HAP-1 (cell line): ENCODE measurements at regions not wholly inside any gene's neighbourhood (a gene's known extent, or its start where the extent isn't known, plus 50 kb on each side); places are given as distances from the start of the nearest gene placed in this dataset.

Experiments used
- DNase-seq, 2 experiments: peaks; one replicate each; pipeline ENCODE4 v3.0.0-alpha.2; 2016 to 2020; ENCODE audit warnings: low spot score in 2 of 2
- H3K27me3 ChIP-seq: fragments of 250-450 bp; sonication (Bioruptor Pico); 2 replicates; pipeline ENCODE4 v1.5.1; 2020; ENCODE audit warnings: low read depth, mild to moderate bottlenecking, moderate library complexity
- H3K36me3 ChIP-seq: fragments of 250-450 bp; sonication (Bioruptor Pico); replicated peaks from 2 replicates; pipeline ENCODE4 v1.5.1; 2020; ENCODE audit warnings: mild to moderate bottlenecking
- H3K4me1 ChIP-seq: fragments of 250-450 bp; sonication (Bioruptor Pico); 2 replicates; pipeline ENCODE4 v1.5.1; 2020; ENCODE audit warnings: mild to moderate bottlenecking
- H3K4me3 ChIP-seq: fragments of 250-450 bp; sonication (Bioruptor Pico); 2 replicates; pipeline ENCODE4 v1.5.1; 2020; ENCODE audit warnings: mild to moderate bottlenecking, moderate library complexity
- H3K9me3 ChIP-seq: fragments of 250-450 bp; sonication (Bioruptor Pico); 2 replicates; pipeline ENCODE4 v1.5.1; 2020; ENCODE audit warnings: mild to moderate bottlenecking, moderate library complexity
- in situ Hi-C: fragments of 300-500 bp; cut with MboI; formaldehyde crosslinking; loops from 3 replicates; pipeline ENCODE4 v1.14.3; 2020; ENCODE audit warnings: low sequenced_read_pairs, inconsistent platforms, mixed read lengths

GRCh38 chr6:147063469-147064031 is 140.7 kb upstream of the STXBP5 start:
- H3K27me3 ChIP-seq, result no peaks in the 10 kb centered on the region
- no peak for DNase-seq
- in situ Hi-C loops, result no loop called here

DNA sequence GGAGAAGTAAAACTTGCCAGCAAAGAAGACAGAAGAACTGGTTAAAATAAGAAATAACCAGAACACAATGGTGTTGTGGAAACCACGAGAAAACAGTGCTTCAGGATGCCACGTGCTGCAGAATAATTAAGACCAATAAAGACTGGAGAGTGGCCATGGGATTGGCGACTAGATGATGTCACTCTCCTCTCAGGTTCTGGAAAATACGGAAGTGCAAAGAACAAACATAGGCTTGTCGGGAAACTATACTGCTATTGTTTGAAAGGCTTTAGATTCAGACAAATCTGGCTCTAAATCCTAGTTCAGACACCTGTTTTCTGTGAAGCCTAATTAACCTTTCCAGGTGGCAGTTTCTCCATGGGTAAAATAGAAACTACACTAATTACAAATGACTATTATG is 138.4 kb upstream of the STXBP5 start:
- in situ Hi-C loops, result no loop called here
- no peaks in the 10 kb centered on the region for H3K9me3 ChIP-seq
- no peak for DNase-seq
- no peaks in the 10 kb centered on the region for H3K36me3 ChIP-seq
- no peaks in the 10 kb centered on the region for H3K27me3 ChIP-seq
- H3K4me1 ChIP-seq, result no peaks in the 10 kb centered on the region
- no peak overlapping the region for H3K4me3 ChIP-seq

More at GRCh38 chr6:147063469-147064031, 140.7 kb upstream of the STXBP5 start:
- Histone ChIP-seq H3K4me3 (no peak overlapping the region), H3K4me1 (no peaks in the 10 kb centered on the region), H3K9me3 (no peaks in the 10 kb centered on the region), H3K36me3 (no peaks in the 10 kb centered on the region)

- no peaks in the 10 kb centered on the region for H3K36me3 ChIP-seq
- no peaks in the 10 kb centered on the region for H3K4me1 ChIP-seq
- no peaks in the 10 kb centered on the region for H3K9me3 ChIP-seq
- H3K4me3 ChIP-seq, result no peak overlapping the region
- H3K27me3 ChIP-seq, result no peaks in the 10 kb centered on the region
- in situ Hi-C loops, result no loop called here
- no peak for DNase-seq
These were observed 137.0 kb upstream of the STXBP5 start for GRCh38 chr6:147067184-147067583.

- Histone ChIP-seq H3K9me3 (no peaks in the 10 kb centered on the region), H3K27me3 (0 out of 2 replicates have a peak, but pooled peaks cover 5% of the 10 kb centered on the region), H3K4me3 (no peak overlapping the region), H3K4me1 (no peaks in the 10 kb centered on the region), H3K36me3 (no peaks in the 10 kb centered on the region)
- no peak for DNase-seq
- in situ Hi-C loops, result no loop called here
These were observed 132.4 kb upstream of the STXBP5 start for GRCh38 chr6:147071776-147072175.

DNA sequence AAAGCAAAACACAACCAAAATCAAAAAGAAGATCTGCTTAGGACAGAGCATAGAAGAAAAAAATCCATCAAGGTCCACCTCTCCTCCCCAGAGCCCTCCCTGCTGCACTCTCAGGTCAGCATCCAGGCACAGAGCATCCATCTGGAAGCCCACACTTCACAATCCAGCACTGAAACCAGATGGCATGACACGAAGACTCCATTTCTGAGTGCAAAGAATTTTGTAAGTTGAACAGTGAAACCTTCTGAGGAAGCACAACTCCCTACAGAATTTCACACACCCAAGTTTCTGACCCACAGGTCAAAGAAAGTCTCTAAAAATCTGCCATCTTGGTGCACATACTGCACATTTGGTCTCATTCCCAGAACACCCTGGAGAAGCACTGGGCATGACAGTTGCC is 128.8 kb upstream of the STXBP5 start:
- H3K9me3 ChIP-seq, result no peaks in the 10 kb centered on the region
- H3K4me3 ChIP-seq, result no peak overlapping the region
- H3K4me1 ChIP-seq, result no peaks in the 10 kb centered on the region
- H3K36me3 ChIP-seq, result no peaks in the 10 kb centered on the region
- no peak for DNase-seq
- in situ Hi-C loops, result no loop called here
- 0 out of 2 replicates have a peak, but pooled peaks cover 5% of the 10 kb centered on the region for H3K27me3 ChIP-seq

- no peak for DNase-seq
- H3K4me1 ChIP-seq, result no peaks in the 10 kb centered on the region
- H3K36me3 ChIP-seq, result no peaks in the 10 kb centered on the region
- H3K9me3 ChIP-seq, result no peaks in the 10 kb centered on the region
- in situ Hi-C loops, result no loop called here
- no peak overlapping the region for H3K4me3 ChIP-seq
- 0 out of 2 replicates have a peak, but pooled peaks cover 5% of the 10 kb centered on the region for H3K27me3 ChIP-seq
These were observed 127.0 kb upstream of the STXBP5 start for GRCh38 chr6:147077251-147077650.

- no peak for DNase-seq
- Histone ChIP-seq H3K4me3 (no peak overlapping the region), H3K36me3 (no peaks in the 10 kb centered on the region), H3K4me1 (no peaks in the 10 kb centered on the region), H3K9me3 (no peaks in the 10 kb centered on the region), H3K27me3 (0 out of 2 replicates have a peak, but pooled peaks cover 5% of the 10 kb centered on the region)
- in situ Hi-C loops, result no loop called here
These were observed 126.1 kb upstream of the STXBP5 start for GRCh38 chr6:147078106-147078505.

GRCh38 chr6:147078602-147079001 is 125.6 kb upstream of the STXBP5 start:
- DNase-seq, result no peak
- no peaks in the 10 kb centered on the region for H3K9me3 ChIP-seq

DNA sequence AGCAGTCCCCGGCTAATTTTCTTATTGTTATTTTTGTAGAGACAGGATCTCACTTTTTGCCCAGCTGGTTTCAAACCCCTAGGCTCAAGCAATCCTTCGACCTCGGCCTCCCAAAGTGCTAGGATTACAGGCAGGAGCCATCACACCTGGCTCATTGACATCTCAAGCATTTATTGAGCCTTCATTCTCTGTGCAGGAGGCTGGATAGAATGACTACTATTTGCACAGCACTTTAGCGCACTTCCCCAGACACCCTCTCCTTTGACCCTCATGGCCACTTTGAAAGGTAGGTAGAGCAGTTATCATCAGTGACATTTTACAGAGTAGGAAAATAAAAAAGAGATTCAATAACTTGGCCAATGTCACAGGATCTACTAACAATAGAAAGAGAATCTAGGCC is 124.0 kb upstream of the STXBP5 start:
- H3K36me3 ChIP-seq, result no peaks in the 10 kb centered on the region
- in situ Hi-C loops, result no loop called here
- H3K9me3 ChIP-seq, result no peaks in the 10 kb centered on the region
- no peak for DNase-seq
- H3K4me1 ChIP-seq, result no peaks in the 10 kb centered on the region
- no peak overlapping the region for H3K4me3 ChIP-seq
- no peaks in the 10 kb centered on the region for H3K27me3 ChIP-seq

More at GRCh38 chr6:147078602-147079001, 125.6 kb upstream of the STXBP5 start:
- no peak overlapping the region for H3K4me3 ChIP-seq
- 0 out of 2 replicates have a peak, but pooled peaks cover 5% of the 10 kb centered on the region for H3K27me3 ChIP-seq
- in situ Hi-C loops, result no loop called here
- H3K36me3 ChIP-seq, result no peaks in the 10 kb centered on the region
- H3K4me1 ChIP-seq, result no peaks in the 10 kb centered on the region

- no peaks in the 10 kb centered on the region for H3K27me3 ChIP-seq
- no peak for DNase-seq
- no peaks in the 10 kb centered on the region for H3K9me3 ChIP-seq
- no peaks in the 10 kb centered on the region for H3K4me1 ChIP-seq
- in situ Hi-C loops, result no loop called here
- no peak overlapping the region for H3K4me3 ChIP-seq
- no peaks in the 10 kb centered on the region for H3K36me3 ChIP-seq
These were observed 123.1 kb upstream of the STXBP5 start for GRCh38 chr6:147081076-147081609.

- no peaks in the 10 kb centered on the region for H3K9me3 ChIP-seq
- H3K27me3 ChIP-seq, result no peaks in the 10 kb centered on the region
- no peak overlapping the region for H3K4me3 ChIP-seq
- no peak for DNase-seq
- H3K36me3 ChIP-seq, result no peaks in the 10 kb centered on the region
- H3K4me1 ChIP-seq, result no peaks in the 10 kb centered on the region
- in situ Hi-C loops, result no loop called here
These were observed 116.6 kb upstream of the STXBP5 start for GRCh38 chr6:147087641-147088040.

GRCh38 chr6:147088861-147089260 is 115.4 kb upstream of the STXBP5 start:
- no peaks in the 10 kb centered on the region for H3K4me1 ChIP-seq
- H3K9me3 ChIP-seq, result no peaks in the 10 kb centered on the region
- no peaks in the 10 kb centered on the region for H3K36me3 ChIP-seq
- DNase-seq, result no peak
- H3K4me3 ChIP-seq, result no peak overlapping the region
- in situ Hi-C loops, result no loop called here
- H3K27me3 ChIP-seq, result no peaks in the 10 kb centered on the region

GRCh38 chr6:147095316-147095715 is 108.9 kb upstream of the STXBP5 start:
- no peak for DNase-seq
- H3K36me3 ChIP-seq, result no peaks in the 10 kb centered on the region
- in situ Hi-C loops, result no loop called here
- no peaks in the 10 kb centered on the region for H3K4me1 ChIP-seq
- H3K9me3 ChIP-seq, result no peaks in the 10 kb centered on the region
- no peaks in the 10 kb centered on the region for H3K27me3 ChIP-seq
- H3K4me3 ChIP-seq, result no peak overlapping the region

GRCh38 chr6:147099974-147100373 is 104.2 kb upstream of the STXBP5 start:
- in situ Hi-C loops, result no loop called here

DNA sequence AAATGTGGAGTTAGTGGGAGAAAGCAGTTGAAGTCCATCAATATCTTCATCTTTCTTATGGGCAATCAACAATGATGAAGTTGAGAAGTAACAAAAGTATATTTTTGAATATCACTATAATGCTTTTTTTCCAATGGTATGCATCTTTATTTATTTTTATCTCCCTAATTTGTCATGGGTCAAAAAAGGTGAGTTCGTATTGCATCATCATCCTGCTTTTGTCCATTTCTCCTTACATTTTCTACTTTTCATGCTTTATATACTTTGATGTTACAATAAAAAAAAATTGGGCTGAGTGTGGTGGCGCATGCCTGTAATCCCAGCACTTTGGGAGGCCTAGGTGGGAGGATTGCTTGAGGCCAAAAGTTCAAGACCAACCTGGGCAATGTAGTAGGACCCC is 101.2 kb upstream of the STXBP5 start:
- no peaks in the 10 kb centered on the region for H3K36me3 ChIP-seq
- H3K9me3 ChIP-seq, result no peaks in the 10 kb centered on the region
- H3K4me1 ChIP-seq, result no peaks in the 10 kb centered on the region
- H3K4me3 ChIP-seq, result no peak overlapping the region
- in situ Hi-C loops, result no loop called here
- H3K27me3 ChIP-seq, result no peaks in the 10 kb centered on the region
- DNase-seq, result no peak

More at GRCh38 chr6:147099974-147100373, 104.2 kb upstream of the STXBP5 start:
- DNase-seq, result no peak
- Histone ChIP-seq H3K4me3 (no peak overlapping the region), H3K9me3 (no peaks in the 10 kb centered on the region), H3K27me3 (no peaks in the 10 kb centered on the region), H3K36me3 (no peaks in the 10 kb centered on the region), H3K4me1 (no peaks in the 10 kb centered on the region)
